GM21528 (cell line): ENCODE measurements at regions not wholly inside any gene's neighbourhood (a gene's known extent, or its start where the extent isn't known, plus 50 kb on each side); places are given as distances from the start of the nearest gene placed in this dataset.
"Not testable (repeated sequence)": the region's sequence is repeated elsewhere in the genome, so short reads cannot be mapped to it uniquely, and the experiment has no call there.

Experiments
- ATAC-seq: cut with Tn5 transposase; IDR thresholded peaks from one replicate; pipeline ENCODE4 v1.9.1; 2021; ENCODE audit warnings: mild to moderate bottlenecking, moderate library complexity; ENCODE audit not compliant: unreplicated experiment, low FRiP score

GRCh38 chr9:124084087-124084486 is 72.5 kb downstream of the LHX2 start:
- ATAC-seq = no peak

DNA sequence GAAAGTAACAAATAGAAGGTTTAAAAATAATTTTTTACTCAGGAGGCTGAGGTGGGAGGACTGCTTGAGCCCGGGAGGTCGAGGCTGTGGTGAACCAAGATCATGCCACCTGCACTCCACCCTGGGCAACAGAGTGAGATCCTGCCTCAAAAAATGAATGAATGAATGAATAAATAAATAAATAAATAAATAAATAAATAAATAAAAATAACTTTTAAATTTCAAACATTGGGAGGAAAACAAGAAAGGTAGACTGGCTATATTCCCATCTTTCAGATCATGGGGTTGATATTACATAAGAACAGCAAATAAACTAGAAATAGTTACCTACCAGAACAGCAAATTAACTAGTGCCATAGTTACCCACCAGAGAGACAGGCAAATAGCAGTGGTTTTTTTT is 75.7 kb downstream of the LHX2 start:
- ATAC-seq = no peak

DNA sequence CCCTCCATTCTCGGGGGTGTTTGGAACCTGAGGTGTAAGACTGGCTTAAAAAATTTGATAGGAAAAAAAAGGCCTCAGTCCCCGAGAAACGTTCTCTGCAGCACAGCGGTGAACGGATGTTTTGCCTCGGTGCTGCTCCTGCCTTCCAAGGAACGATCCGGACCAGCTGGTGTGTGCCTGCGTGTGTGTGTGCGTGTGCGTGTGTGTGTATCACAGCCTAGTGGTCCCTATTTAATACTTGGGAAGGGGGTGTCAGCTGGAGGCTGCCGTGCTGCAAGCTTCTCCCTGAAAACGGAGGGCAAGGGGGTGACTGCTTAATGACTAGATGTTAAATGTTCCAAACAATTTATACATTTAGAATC is 76.9 kb downstream of the LHX2 start:
- ATAC-seq = no peak

DNA sequence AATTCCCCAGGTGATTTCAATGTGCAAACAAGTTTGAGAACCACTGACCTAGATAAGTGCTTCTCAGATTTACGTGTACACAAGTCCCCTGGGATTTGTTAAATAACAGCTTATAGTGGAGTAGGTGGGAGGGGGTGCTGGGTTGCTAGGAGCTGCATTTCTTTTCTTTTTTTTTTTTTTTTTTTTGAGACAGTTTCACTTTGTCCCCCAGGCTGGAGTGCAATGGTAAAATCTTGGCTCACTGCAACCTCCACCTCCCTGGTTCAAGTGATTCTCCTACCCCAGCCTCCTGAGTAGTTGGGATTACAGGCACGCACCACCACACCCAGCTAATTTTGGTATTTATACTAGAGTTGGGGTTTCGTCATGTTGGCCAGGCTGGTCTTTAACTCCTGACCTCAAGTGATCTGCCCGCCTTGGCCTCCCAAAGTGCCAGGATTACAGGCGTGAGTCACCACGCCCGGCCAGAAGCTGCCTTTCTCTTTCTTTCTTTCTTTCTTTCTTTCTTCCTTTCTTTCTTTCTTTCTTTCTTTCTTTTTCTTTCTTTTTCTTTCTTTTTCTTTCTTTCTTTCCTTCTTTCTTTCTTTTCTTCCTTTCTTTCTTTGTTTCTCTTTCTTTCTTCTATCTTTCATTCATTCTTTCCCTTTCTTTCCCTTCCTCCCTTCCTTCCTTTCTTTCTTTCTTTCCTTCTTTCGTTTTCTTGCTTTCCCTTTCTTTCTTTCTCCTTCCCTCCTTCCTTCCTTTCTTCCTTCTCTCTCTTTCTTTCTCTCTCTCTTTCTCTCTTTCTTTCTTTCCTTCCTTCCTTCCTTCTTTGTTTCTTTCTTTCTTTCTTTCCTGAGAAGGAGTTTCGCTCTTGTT is 78.3 kb downstream of the LHX2 start:
- ATAC-seq = not testable (repeated sequence)

GRCh38 chr9:124098141-124098905 is 86.8 kb downstream of the LHX2 start:
- ATAC-seq = no peak

- no peak for ATAC-seq
These were observed 88.3 kb downstream of the LHX2 start for GRCh38 chr9:124099860-124100259.

DNA sequence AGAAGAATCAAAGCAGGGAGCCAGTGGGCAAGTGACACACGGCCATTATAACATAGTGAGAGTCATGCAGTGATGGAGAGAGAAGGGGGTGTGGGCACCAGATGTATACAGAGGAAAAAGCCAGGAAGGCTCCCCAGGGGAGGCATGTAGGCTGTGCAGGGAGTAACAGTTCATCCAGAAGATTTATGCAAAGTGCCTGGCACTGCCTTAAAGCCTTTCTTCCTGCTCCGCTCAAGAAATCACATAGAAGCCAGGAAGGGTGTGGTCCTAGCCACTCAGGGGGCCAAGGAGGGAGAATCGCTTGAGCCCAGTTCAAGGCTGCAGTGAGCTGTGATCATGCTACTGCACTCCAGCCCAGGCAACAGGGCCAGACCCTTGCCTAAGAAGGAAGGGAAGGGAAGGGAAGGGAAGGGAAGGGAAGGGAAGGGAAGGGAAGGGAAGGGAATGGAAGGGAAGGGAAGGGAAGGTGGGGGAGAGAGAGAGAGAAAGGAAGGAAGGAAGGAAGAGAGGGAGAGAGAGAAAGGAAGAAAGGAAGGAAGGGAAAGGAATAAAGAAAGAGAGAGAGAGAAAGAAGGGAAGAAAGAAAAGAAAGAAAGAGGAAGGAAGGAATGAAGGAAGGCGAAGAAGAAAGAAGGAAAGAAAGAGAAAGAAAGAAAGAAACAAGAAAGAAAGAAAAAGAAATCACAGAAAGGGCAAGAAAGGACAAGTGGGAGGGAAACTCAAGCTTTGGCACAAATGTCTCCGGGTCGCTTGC is 89.8 kb downstream of the LHX2 start:
- ATAC-seq = no peak

DNA sequence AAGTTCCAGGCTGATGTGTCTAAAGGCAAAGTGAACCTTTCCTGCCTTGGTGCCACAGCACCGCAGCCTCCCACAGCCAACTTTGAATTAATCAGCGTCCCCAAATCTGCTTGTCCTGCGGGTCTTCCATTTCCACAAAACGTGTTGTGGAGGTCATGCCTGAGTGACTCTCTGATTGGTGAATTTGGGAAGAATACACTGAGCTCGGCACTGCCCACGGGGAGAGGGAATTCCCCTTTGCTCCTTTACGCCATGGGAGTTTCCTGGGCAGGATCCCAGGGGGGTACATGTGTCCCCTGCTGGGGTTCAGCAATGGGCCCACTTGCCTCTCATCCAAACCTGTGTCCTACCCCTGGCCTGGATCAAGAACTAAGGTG is 90.4 kb downstream of the LHX2 start:
- no peak for ATAC-seq

- no peak for ATAC-seq
These were observed 90.8 kb downstream of the LHX2 start for GRCh38 chr9:124102363-124102762.

DNA sequence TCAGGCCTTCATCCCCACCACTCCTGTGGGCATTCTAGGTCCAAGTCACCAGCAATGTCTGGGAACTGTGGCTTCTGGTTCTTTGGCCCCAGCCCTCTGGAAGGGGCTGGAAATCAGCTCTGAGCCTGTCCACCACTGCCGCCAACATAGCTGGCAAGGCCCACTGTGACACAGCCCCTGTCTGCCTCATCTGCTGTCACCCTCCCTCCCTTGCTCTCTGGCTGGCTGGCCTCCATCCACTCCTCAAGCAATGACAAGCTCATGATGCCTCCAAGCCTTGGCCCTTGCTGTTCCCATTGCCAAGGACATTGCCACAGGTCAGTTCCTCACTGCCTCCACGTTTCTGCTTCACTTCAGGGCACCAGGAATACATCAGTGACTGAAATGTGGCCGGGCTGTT is 93.7 kb downstream of the LHX2 start:
- ATAC-seq = no peak

DNA sequence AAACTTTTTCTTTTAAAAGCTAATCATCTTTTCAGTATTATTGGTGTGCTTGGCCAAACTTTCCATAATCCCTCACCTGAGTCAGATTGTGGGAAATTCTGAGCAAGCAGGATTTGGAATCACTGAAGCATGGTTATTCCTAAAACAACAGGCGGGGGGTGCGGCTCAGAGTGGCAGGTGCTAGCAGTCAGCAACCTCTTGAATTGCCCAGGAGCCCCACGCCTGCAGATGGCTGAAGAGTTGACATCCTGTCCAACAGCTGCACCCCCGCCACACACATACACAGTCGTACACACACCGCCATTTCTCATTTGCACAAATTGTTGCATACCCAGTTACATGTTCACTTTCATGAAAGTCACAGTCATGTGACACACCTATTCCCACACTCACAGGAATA is 96.6 kb downstream of the LHX2 start:
- ATAC-seq = no peak

- ATAC-seq = no peak
These were observed 98.8 kb downstream of the LHX2 start for GRCh38 chr9:124110307-124110915.

GRCh38 chr9:124116683-124117363 is 105.3 kb downstream of the LHX2 start:
- no peak for ATAC-seq

DNA sequence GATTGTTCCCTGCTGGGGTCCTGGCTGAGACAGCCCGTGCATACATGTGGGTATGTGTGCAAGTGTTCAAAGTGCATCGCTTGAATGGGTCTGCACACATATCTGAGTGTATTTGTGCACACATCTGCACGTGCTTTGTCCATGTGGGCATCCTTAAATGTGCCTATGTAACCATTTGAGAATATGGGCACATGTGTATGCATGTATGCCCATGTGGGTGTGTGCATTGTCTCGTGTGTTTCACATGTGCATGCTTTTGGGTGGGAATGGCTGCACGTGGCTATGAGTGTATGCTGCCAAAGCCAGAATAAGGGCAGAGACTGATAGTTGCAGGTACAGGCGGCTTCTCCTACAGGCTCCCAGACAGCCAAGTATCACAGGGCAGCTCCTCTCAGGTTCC is 107.3 kb downstream of the LHX2 start:
- no peak for ATAC-seq

DNA sequence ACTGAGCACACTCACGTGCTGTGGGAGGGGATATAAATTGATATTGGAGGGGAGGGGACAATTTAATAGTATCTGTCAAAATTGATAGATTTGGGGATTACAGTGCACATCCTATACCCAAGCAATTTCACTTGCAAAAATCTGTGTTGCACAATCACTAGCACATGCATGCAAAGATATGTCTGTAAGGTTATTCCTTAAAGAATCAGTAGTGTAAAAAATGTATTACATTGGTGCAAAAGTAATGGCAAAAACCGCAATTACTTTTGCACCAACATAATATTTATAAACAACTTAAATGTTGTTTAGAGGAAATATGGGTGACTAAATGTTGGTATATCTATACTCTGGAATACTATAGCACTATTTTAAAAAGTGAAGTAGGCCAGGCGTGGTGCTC is 108.7 kb downstream of the LHX2 start:
- ATAC-seq = no peak

DNA sequence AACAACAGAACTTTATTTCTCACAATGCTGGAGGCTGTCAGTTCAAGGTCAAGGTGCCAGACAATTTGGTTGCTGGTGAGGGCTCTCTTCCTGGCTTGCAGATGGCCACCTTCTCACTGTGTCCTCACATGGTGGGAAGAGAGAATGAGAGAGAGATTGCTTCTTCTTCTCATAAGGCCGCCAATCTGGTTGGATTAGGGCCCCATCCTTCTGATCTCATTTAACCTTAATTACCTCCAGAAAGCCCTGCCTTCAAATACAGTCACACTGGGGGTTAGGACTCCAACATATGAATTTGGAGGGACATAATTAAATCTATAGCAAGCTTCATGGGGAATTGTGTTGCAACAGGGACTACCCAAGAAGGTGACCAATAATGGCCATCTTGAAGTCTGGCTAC is 110.2 kb downstream of the LHX2 start:
- ATAC-seq = no peak

- no peak for ATAC-seq
These were observed 110.8 kb downstream of the LHX2 start for GRCh38 chr9:124122321-124122720.

DNA sequence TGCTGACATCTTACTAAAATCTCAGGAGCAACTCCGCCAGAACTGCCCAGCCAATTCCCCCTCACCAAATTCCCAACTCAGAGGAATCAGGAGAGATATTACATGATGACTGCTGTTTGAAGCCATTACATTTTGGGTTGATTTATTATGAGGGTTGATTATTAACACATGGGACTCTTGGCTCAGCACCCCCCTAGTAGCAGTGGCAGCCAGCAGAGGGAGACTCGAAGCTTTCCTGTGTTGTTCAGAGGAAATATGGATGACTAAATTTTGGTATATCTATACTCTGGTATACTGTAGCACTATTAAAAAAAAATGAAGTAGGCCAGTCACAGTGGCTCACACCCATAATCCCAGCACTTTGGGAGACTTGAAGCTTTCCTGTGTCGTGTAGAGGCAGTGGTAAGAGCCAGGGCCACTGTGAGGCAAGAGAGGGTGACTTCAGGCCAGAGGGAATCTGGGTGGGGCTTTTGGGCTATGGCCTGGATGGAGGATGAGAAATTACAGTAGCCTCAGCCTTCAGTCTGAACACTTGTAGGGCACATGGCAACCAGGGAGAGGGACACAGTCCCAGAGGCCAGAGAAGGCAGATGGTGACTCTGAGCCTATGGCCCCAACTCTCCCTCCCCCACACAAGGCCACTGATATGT is 111.4 kb downstream of the LHX2 start:
- no peak for ATAC-seq

GRCh38 chr9:124123621-124124020 is 112.1 kb downstream of the LHX2 start:
- ATAC-seq = not testable (repeated sequence)
